NCI-H460 (cell line): ENCODE measurements at regions not wholly inside any gene's neighbourhood (a gene's known extent, or its start where the extent isn't known, plus 50 kb on each side); places are given as distances from the start of the nearest gene placed in this dataset.

Experiments used
- DNase-seq: peaks from one replicate; pipeline ENCODE4 v3.0.0-alpha.2; 2016; ENCODE audit warnings: low read depth; ENCODE audit errors: extremely low read depth

DNA sequence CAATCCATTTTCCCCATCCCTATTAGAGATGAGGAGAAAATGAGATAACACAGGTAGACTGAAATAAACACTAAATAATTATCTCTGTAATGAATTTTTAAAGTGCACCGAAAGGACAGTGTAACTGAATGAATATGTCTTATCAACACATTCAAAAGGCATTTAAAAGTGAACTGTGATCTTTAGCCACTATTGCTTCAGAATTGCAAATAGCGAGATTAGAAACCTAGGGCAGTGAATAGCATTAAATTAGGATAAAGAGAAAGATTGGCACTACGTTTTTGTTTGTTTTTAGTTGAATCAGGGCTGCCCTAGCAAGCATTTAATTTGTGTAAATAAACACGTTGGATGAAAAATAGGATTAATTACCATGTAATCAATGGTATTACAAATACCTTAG is 537.5 kb downstream of the ELAVL2 start:
- DNase-seq = no peak

DNA sequence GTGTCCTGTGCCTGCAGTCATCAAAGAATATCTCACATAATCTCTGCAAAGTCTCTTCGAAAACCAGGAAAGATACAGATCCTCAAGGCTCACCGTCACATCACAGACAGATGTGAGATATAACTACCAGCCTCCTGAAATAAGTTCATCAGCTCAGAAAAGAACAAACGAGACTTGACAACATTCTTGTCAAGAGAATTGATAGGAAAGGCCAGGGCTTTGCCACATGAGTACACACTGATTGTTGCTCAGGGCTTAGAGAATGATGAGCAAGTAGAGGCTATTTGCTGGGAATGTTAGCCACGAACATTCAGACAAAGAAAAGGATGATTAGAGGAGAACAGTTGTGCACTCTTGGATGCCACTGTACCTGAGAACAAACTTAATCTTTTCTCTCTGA is 535.1 kb downstream of the ELAVL2 start:
- DNase-seq = no peak

DNA sequence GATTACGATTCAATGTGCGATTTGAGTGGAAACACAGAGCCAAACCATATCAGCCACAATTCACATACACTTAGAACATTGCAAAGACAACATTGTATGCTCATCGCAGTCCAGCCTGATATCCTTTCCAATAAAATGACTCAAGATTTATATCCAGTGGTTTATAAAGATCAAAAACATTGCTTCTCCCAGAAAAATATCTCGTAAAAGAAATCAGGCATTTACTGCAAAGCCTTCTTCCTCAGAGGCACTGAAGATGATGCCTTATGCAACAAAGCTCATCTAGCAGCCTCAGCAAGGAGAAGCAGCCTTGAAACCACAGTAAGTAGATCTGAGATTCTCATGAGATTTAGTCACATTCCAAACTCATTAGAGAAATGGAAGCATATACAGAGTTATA is 523.8 kb downstream of the ELAVL2 start:
- no peak for DNase-seq

DNA sequence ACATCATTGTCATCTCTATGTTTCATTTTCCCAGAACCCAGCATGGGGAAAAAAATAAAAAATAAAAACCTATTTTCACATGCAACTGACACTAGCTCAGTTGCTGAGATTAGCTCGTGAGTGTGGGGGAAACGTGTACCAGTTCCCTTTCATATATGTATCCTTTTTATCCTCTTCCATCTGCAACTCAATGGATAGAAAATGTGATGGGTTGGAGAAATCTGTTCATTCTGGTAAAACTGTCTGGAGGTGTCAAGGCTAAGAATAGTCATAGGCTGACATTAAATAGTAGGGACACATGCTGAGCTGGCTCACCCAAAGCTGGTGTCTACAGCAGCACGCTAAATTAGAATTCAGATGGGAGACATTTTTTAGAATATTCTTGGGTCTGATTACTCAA is 519.3 kb downstream of the ELAVL2 start:
- no peak for DNase-seq

GRCh38 chr9:23307731-23308513 is 518.1 kb downstream of the ELAVL2 start:
- DNase-seq = no peak

GRCh38 chr9:23309800-23310199 is 516.2 kb downstream of the ELAVL2 start:
- no peak for DNase-seq

GRCh38 chr9:23314247-23314646 is 511.8 kb downstream of the ELAVL2 start:
- no peak for DNase-seq

GRCh38 chr9:23319092-23319491 is 506.9 kb downstream of the ELAVL2 start:
- DNase-seq = no peak

DNA sequence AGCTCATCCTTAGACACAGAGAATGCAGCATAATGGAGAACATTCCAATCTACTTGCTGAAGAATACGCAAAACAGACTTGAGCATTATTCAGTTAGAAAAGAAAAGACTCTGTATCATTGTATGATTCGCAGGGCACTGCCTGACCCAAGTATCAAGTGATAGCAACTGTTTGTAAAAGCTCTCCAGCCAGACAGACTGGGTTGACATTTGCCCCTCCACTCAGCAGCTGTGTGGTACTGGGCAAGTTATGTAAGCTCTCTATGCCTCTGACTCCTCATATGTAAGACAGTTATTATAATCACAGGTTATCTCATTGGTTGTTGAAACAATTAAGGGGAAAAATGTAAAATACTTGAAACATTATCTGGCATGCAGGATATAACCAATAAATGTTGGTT is 505.0 kb downstream of the ELAVL2 start:
- DNase-seq = no peak

- no peak for DNase-seq
Measured at GRCh38 chr9:23322392-23322791, 503.6 kb downstream of the ELAVL2 start.

DNA sequence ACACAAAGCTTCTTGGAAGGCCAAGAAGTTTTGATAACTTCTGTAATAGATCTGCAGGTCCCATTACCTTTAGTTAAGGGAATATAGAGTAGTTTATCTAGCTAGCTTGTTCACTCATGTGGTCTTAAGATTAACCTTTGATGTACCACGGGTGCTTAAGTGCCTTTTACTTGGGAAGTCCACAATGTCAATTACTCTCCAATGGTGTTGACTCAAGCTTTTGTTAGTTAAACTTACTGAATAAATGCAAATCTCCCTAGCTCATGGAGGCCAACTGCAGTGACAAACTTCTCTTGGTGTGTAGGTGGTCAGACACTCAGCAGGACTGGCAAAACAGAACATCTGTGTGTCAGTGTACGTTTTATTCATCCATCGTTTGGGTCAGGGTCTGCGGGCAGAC is 501.5 kb downstream of the ELAVL2 start:
- no peak for DNase-seq

- no peak for DNase-seq
Measured at GRCh38 chr9:23326597-23326996, 499.4 kb downstream of the ELAVL2 start.

DNA sequence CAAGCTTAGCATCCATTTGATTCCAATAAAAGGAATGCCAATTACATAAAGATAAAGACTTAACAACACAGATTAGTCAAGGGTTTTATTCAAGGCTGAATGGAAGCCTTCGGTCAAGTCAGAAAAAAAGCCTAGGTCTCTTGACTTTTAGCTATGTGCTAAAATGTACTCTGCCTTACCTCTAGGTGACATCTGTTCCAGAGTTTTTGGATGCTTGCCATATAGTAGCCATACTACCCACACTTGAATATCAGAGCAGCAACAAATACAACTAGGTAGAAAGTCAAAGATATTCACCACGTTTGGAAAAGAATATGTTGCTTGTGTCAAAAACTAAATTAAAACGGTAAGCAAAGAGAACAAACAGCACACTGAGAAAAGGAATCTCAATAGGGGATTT is 484.7 kb downstream of the ELAVL2 start:
- no peak for DNase-seq

GRCh38 chr9:23342291-23342690 is 483.7 kb downstream of the ELAVL2 start:
- DNase-seq = no peak

DNA sequence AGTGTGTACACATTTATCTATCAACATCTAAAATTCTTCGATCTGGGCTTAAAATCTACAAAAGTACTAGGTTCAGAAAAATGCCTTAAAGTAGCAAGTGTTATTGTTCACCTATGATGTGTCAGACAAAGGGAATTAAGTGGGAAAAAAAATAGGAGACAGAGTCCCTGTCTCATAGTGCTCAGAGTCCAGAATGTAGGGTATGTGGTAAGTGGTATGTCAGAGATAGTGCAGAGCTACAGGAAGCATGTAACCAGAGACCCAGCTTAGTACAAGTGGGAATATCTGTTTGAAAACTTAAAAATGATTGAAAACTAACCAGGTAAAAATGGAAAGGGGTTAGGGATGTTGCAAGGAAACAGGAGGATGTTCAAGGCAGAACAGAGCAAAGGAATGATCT is 482.8 kb downstream of the ELAVL2 start:
- DNase-seq = no peak

GRCh38 chr9:23361096-23361495 is 464.9 kb downstream of the ELAVL2 start:
- no peak for DNase-seq

DNA sequence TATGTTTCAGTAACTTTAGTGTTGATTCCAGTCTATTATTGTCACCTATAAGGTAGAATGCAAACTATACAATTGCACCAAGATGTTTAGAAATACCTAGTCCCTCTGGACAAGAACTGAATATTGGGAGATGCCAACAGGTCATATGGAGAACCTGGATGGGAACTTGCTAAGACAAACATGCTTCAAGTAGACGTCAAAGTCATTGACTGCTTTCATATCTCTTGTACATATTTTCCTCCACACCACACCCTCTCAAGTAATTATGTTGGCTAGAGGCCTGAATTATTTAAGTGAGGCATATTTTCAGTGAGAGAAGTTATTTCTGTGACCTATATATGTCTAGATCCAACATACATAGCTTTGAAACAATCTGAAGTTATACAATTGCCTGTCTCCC is 453.3 kb downstream of the ELAVL2 start:
- DNase-seq = no peak

- no peak for DNase-seq
Measured at GRCh38 chr9:23375511-23375910, 450.5 kb downstream of the ELAVL2 start.

- DNase-seq = no peak
Measured at GRCh38 chr9:23379842-23380241, 446.2 kb downstream of the ELAVL2 start.

DNA sequence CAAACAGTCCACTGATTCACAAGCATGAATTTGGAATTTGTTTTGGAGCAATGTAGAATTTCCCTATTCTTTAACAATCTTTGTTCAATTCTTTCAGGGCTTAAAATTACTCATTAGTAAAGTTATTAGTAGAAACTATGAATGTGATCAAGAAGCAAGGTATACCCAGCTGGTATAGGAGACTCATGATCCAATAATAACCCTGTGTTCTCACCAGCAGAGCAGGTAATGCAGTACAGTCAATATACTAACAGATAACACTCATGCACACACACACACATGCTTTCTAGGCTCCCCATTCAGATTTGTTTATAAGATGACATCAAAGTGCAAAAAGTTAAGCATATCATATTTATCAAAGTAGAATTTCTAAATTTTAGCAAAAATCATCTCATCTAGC is 445.2 kb downstream of the ELAVL2 start:
- no peak for DNase-seq

GRCh38 chr9:23382418-23382817 is 443.6 kb downstream of the ELAVL2 start:
- DNase-seq = no peak

DNA sequence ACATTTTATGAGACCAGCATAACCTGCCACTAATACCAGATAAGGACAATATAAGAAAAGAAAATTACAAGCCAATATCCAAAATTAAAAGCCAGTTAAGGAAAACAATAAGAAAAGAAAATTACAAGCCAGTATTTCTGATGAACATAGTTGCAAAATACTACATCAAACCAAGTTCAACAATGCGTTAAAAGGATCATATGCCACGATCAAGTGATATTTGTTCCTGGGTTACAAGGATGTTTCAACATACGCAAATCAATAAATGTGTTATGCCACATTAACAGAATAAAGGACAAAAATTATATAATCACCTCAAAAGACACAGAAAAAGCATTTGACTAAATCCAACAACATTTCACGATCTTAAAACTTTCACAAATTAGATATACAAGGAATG is 431.9 kb downstream of the ELAVL2 start:
- DNase-seq = no peak

DNA sequence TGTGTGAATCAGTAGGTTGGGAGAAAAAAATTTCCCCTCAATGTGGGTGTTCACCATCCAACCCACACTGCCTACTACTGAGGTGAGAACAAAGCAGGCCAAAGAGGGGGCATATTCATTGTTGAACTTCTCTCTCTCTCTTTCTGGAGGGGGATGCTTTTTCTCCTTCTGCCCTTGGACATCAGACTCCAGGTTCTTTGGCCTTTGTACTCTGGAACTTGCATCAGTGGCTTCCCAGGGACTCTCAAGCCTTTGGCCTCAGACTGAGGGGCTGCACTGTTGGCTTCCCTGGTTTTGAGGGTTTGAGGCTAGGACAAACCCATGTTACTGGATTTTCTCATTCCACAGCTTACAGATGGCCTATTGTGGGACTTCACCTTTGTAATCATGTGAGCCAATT is 417.2 kb downstream of the ELAVL2 start:
- no peak for DNase-seq
